Neural progenitor cell (in vitro differentiated cells): ENCODE measurements at regions not wholly inside any gene's neighbourhood (a gene's known extent, or its start where the extent isn't known, plus 50 kb on each side); places are given as distances from the start of the nearest gene placed in this dataset.
A peak's percentile ranks its signal among the peaks of the same experiment; 100 is the strongest.
"Not testable (repeated sequence)": the region's sequence is repeated elsewhere in the genome, so short reads cannot be mapped to it uniquely, and the experiment has no call there.

Source experiments
- DNase-seq: peaks from one replicate; pipeline ENCODE4 v3.0.0-alpha.2; 2016; ENCODE audit warnings: low spot score
- H2AFZ ChIP-seq: fragments of 200-600 bp; sonication (generic); replicated peaks from 2 replicates; pipeline ENCODE4 v1.6.1; 2016; ENCODE audit warnings: antibody characterized with exemption
- H3F3A ChIP-seq: fragments of 200-600 bp; sonication (generic); 2 replicates; pipeline ENCODE4 v1.6.1; 2016; ENCODE audit warnings: antibody characterized with exemption, low read depth
- H3K27ac ChIP-seq: fragments of 200-600 bp; sonication (generic); 2 replicates; pipeline ENCODE4 v1.5.1; 2016; ENCODE audit warnings: mild to moderate bottlenecking
- H3K27me3 ChIP-seq: fragments of 200-600 bp; sonication (generic); 2 replicates; pipeline ENCODE4 v1.6.1; 2016; ENCODE audit warnings: mild to moderate bottlenecking, moderate library complexity
- H3K36me3 ChIP-seq: fragments of 200-600 bp; sonication (generic); 2 replicates; pipeline ENCODE4 v1.5.1; 2016
- H3K4me1 ChIP-seq: fragments of 200-600 bp; sonication (generic); 2 replicates; pipeline ENCODE4 v1.6.1; 2016; ENCODE audit warnings: mixed run types
- H3K4me2 ChIP-seq: fragments of 200-600 bp; sonication (generic); 2 replicates; pipeline ENCODE4 v1.6.1; 2016
- H3K4me3 ChIP-seq: fragments of 200-600 bp; sonication (generic); 2 replicates; pipeline ENCODE4 v1.5.1; 2016
- H3K79me2 ChIP-seq: fragments of 200-600 bp; sonication (generic); 2 replicates; pipeline ENCODE4 v1.6.1; 2016; ENCODE audit warnings: low read depth
- H3K9ac ChIP-seq: fragments of 200-600 bp; sonication (generic); 2 replicates; pipeline ENCODE4 v1.6.1; 2016
- H3K9me3 ChIP-seq: fragments of 200-600 bp; sonication (generic); 2 replicates; pipeline ENCODE4 v1.5.1; 2016; ENCODE audit warnings: low read depth
- H4K20me1 ChIP-seq: fragments of 200-600 bp; sonication (generic); 2 replicates; pipeline ENCODE4 v1.6.1; 2016; ENCODE audit warnings: low read depth
- H3K27ac Mint-ChIP-seq: 3 replicates; pipeline ENCODE4 v1.8.0; 2021; ENCODE audit warnings: mixed read lengths
- H3K27me3 Mint-ChIP-seq: 2 replicates; pipeline ENCODE4 v1.8.0; 2022; ENCODE audit warnings: low read depth, mild to moderate bottlenecking, inconsistent platforms, moderate library complexity, mixed read lengths; ENCODE audit not compliant: insufficient read depth
- H3K36me3 Mint-ChIP-seq: 3 replicates; pipeline ENCODE4 v1.8.0; 2021; ENCODE audit warnings: mixed read lengths
- H3K4me1 Mint-ChIP-seq: 3 replicates; pipeline ENCODE4 v1.8.0; 2021; ENCODE audit warnings: mixed read lengths
- H3K4me3 Mint-ChIP-seq: 3 replicates; pipeline ENCODE4 v1.8.0; 2021; ENCODE audit warnings: mild to moderate bottlenecking, moderate library complexity, mixed read lengths
- H3K9me3 Mint-ChIP-seq: 3 replicates; pipeline ENCODE4 v1.8.0; 2020; ENCODE audit warnings: mixed read lengths
- EZH2 ChIP-seq: fragments of 200-600 bp; sonication (generic); IDR thresholded peaks from 2 replicates; pipeline ENCODE4 v1.6.1; 2017; ENCODE audit warnings: antibody characterized with exemption, mild to moderate bottlenecking, moderate library complexity
- EZH2phosphoT487 ChIP-seq: fragments of 200-600 bp; sonication (generic); IDR thresholded peaks from 2 replicates; pipeline ENCODE4 v1.6.1; 2017; ENCODE audit warnings: antibody characterized with exemption
- TF ChIP-seq, protein P1 (sequence below): fragments of 200-600 bp; sonication (generic); IDR thresholded peaks from 2 replicates; pipeline ENCODE4 v1.5.1; 2017; ENCODE audit warnings: antibody characterized with exemption, mild to moderate bottlenecking

DNA sequence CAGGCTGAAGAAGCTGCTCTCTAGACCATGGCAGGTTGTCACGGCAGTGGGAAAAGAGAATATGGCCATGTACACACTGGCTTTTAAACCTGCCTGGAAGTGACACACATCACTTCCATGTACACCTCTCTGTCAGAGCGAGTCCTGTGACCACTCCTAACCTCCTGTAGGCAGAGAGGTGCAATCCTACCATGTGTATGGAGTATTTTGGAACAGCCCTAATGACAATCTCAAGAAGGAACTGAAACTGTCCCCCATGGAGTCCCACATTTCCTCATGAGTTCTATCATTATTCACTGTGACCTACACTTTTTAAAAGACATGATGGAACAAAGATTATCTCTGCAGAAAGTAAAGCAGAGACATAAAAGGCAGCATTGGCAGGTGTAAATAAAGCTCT lies 153.4 kb upstream of the PFN2 start:
- H2AFZ ChIP-seq = no peak overlapping the region
- no peaks in the 10 kb centered on the region for H4K20me1 ChIP-seq
- H3K36me3 ChIP-seq = no peaks in the 10 kb centered on the region
- H3K9ac ChIP-seq = no peak overlapping the region
- no peaks in the 10 kb centered on the region for H3K27me3 ChIP-seq
- no peak overlapping the region for H3K27ac ChIP-seq
- peak overlapping the region; percentile 34 for H3K27ac Mint-ChIP-seq
- H3K4me3 Mint-ChIP-seq = no peak overlapping the region
- H3K9me3 ChIP-seq = no peaks in the 10 kb centered on the region
- TF ChIP-seq, protein P1, sequence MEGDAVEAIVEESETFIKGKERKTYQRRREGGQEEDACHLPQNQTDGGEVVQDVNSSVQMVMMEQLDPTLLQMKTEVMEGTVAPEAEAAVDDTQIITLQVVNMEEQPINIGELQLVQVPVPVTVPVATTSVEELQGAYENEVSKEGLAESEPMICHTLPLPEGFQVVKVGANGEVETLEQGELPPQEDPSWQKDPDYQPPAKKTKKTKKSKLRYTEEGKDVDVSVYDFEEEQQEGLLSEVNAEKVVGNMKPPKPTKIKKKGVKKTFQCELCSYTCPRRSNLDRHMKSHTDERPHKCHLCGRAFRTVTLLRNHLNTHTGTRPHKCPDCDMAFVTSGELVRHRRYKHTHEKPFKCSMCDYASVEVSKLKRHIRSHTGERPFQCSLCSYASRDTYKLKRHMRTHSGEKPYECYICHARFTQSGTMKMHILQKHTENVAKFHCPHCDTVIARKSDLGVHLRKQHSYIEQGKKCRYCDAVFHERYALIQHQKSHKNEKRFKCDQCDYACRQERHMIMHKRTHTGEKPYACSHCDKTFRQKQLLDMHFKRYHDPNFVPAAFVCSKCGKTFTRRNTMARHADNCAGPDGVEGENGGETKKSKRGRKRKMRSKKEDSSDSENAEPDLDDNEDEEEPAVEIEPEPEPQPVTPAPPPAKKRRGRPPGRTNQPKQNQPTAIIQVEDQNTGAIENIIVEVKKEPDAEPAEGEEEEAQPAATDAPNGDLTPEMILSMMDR = no peak
- no peak overlapping the region for H3K4me3 ChIP-seq
- H3K9me3 Mint-ChIP-seq = peaks cover 6% of the 10 kb centered on the region
- no peaks in the 10 kb centered on the region for H3K79me2 ChIP-seq
- peaks cover 9% of the 10 kb centered on the region for H3K27me3 Mint-ChIP-seq
- no peaks in the 10 kb centered on the region for H3K36me3 Mint-ChIP-seq
- H3K4me1 ChIP-seq = peaks cover 2% of the 10 kb centered on the region
- no peaks in the 10 kb centered on the region for H3F3A ChIP-seq
- no peak for DNase-seq
- H3K4me2 ChIP-seq = no peak overlapping the region
- peaks cover 4% of the 10 kb centered on the region for H3K4me1 Mint-ChIP-seq

DNA sequence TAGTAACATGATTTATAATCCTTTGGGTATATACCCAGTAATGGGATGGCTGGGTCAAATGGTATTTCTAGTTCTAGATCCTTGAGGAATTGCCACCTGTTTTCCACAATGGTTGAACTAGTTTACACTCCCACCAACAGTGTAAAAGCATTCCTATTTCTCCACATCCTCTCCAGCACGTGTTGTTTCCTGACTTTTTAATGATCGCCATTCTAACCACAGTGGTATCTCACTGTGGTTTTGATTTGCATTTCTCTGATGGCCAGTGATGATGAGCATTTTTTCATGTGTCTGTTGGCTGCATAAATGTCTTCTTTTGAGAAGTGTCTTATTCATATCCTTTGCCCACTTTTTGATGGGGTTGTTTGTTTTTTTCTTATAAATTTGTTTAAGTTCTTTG lies 152.6 kb upstream of the PFN2 start:
- H3K79me2 ChIP-seq, H3K27me3 Mint-ChIP-seq, H3K4me1 ChIP-seq, H3K4me3 Mint-ChIP-seq, H3K27ac Mint-ChIP-seq, H3K27me3 ChIP-seq, H3K9ac ChIP-seq, H3K9me3 ChIP-seq, H3F3A ChIP-seq, H3K27ac ChIP-seq, H3K36me3 ChIP-seq, H3K9me3 Mint-ChIP-seq, DNase-seq, H3K36me3 Mint-ChIP-seq, H3K4me3 ChIP-seq, H3K4me2 ChIP-seq, H3K4me1 Mint-ChIP-seq, H2AFZ ChIP-seq, H4K20me1 ChIP-seq: not testable (repeated sequence)

DNA sequence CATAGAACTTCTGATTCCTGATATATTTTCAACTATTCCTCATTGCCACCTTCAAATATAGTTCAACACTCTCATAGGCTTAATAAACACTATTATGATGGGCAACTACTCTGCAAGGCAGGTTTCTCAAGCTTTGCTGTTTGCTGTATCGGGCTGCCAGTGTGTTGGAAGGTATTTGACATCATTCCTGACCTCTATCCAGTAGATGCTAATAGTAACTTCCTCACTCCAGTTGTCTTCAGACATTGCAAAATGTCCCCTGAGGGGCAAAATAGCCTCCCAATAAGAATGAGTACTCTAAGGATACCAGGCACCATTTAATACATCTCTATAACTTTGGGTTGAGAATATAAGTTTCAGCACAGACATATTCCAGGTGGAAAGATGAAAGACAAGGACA lies 147.5 kb upstream of the PFN2 start:
- H3K79me2 ChIP-seq = no peaks in the 10 kb centered on the region

DNA sequence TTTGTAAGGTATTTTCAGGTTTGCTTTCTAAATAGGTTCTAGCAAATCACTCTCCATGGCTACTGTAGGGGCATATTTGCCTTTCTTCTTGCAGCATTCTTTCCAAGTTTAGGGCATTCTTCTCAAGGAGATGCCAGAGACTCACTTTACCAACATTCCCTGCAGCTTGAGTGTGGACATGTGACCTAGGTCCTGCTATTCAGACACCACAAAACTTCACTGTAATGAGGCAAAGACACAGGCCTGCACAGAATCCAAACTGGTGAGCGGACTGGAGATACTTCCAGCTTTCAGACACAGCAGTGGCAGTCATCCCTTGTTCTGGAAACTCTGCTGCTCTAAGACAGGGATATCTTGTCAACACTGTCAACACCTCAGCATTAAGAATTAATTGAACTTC lies 146.4 kb upstream of the PFN2 start:
- Mint-ChIP-seq H3K9me3 (peaks cover 9% of the 10 kb centered on the region), H3K4me1 (peaks cover 21% of the 10 kb centered on the region), H3K36me3 (no peaks in the 10 kb centered on the region), H3K27me3 (peaks cover 7% of the 10 kb centered on the region), H3K27ac (no peak overlapping the region), H3K4me3 (no peak overlapping the region)
- DNase-seq = no peak
- H3K4me3 ChIP-seq = no peak overlapping the region
- no peaks in the 10 kb centered on the region for H3F3A ChIP-seq
- no peaks in the 10 kb centered on the region for H3K9me3 ChIP-seq
- H3K9ac ChIP-seq = no peak overlapping the region
- no peaks in the 10 kb centered on the region for H3K36me3 ChIP-seq
- peaks cover 3% of the 10 kb centered on the region for H3K4me1 ChIP-seq
- TF ChIP-seq EZH2 (no peak), EZH2phosphoT487 (no peak)
- TF ChIP-seq, protein P1 = no peak
- no peaks in the 10 kb centered on the region for H3K79me2 ChIP-seq
- no peak overlapping the region for H2AFZ ChIP-seq
- H3K27me3 ChIP-seq = no peaks in the 10 kb centered on the region
- H4K20me1 ChIP-seq = no peaks in the 10 kb centered on the region
- H3K27ac ChIP-seq = no peak overlapping the region
- H3K4me2 ChIP-seq = no peak overlapping the region

More for the DNA sequence above, 147.5 kb upstream of the PFN2 start:
- DNase-seq = no peak
- Histone ChIP-seq H3K4me3 (no peak overlapping the region), H3F3A (no peaks in the 10 kb centered on the region), H3K4me1 (peaks cover 3% of the 10 kb centered on the region), H2AFZ (no peak overlapping the region), H3K36me3 (no peaks in the 10 kb centered on the region), H3K27ac (no peak overlapping the region), H3K9ac (no peak overlapping the region), H3K4me2 (no peak overlapping the region), H3K9me3 (no peaks in the 10 kb centered on the region), H3K27me3 (no peaks in the 10 kb centered on the region), H4K20me1 (no peaks in the 10 kb centered on the region)
- Mint-ChIP-seq H3K4me1 (peaks cover 21% of the 10 kb centered on the region), H3K9me3 (peaks cover 7% of the 10 kb centered on the region), H3K4me3 (no peak overlapping the region), H3K36me3 (no peaks in the 10 kb centered on the region), H3K27ac (peak overlapping the region; percentile 39), H3K27me3 (peaks cover 7% of the 10 kb centered on the region)
- TF ChIP-seq EZH2phosphoT487 (no peak), EZH2 (no peak)
- TF ChIP-seq, protein P1 = no peak
